Loucy (cell line): ENCODE measurements at regions not wholly inside any gene's neighbourhood (a gene's known extent, or its start where the extent isn't known, plus 50 kb on each side); places are given as distances from the start of the nearest gene placed in this dataset.

ENCODE experiments used
- CTCF ChIP-seq: fragments of 200-600 bp; sonication (generic); conservative IDR thresholded peaks from 2 replicates; pipeline ENCODE4 v1.5.1; 2014; ENCODE audit warnings: mild to moderate bottlenecking, antibody characterized with exemption, low read length
- EZH2phosphoT487 ChIP-seq: fragments of 200-600 bp; IDR thresholded peaks from 2 replicates; pipeline ENCODE4 v1.6.1; 2018; ENCODE audit warnings: antibody characterized with exemption, mild to moderate bottlenecking, moderate library complexity, borderline replicate concordance

DNA sequence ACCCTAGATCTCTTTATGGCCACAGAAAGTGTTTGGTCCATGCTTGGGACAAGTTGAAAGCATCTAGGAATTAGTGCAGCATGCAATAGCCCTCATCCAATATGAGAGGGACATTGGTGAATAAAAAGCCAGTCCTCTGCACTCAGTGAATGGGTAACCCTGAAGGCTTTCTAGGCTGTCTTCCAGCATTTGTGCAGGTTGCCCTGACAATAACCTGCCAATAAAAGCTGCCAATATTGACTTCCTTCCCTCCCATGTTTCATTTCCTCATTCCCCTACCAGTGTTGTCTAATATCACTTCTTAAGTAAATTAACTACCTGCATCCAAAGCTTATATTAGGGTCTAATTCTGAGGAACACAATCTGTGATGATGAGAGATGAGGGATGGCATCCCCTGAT lies 563.6 kb upstream of the NEGR1 start:
- TF ChIP-seq CTCF (no peak), EZH2phosphoT487 (no peak)
